Esophagus squamous epithelium (tissue), 4 donors: ENCODE measurements at regions not wholly inside any gene's neighbourhood (a gene's known extent, or its start where the extent isn't known, plus 50 kb on each side); places are given as distances from the start of the nearest gene placed in this dataset.

Experiments
- CTCF ChIP-seq, 6 experiments: fragments of 450-650 bp in 4 of 6; fragments of 200-600 bp in 2 of 6; sonication (generic) in 2 of 6; IDR thresholded peaks; one replicate each; pipeline ENCODE4 v1.5.1; 2016 to 2019; ENCODE audit warnings: antibody characterized with exemption in 6 of 6, mild to moderate bottlenecking in 4 of 6, moderate library complexity in 4 of 6
- POLR2A ChIP-seq, 4 donors: fragments of 450-650 bp; IDR thresholded peaks; one replicate each; pipeline ENCODE4 v1.6.1; 2017; ENCODE audit warnings: antibody characterized with exemption in 4 of 4, mild to moderate bottlenecking in 4 of 4, moderate library complexity in 3 of 4

DNA sequence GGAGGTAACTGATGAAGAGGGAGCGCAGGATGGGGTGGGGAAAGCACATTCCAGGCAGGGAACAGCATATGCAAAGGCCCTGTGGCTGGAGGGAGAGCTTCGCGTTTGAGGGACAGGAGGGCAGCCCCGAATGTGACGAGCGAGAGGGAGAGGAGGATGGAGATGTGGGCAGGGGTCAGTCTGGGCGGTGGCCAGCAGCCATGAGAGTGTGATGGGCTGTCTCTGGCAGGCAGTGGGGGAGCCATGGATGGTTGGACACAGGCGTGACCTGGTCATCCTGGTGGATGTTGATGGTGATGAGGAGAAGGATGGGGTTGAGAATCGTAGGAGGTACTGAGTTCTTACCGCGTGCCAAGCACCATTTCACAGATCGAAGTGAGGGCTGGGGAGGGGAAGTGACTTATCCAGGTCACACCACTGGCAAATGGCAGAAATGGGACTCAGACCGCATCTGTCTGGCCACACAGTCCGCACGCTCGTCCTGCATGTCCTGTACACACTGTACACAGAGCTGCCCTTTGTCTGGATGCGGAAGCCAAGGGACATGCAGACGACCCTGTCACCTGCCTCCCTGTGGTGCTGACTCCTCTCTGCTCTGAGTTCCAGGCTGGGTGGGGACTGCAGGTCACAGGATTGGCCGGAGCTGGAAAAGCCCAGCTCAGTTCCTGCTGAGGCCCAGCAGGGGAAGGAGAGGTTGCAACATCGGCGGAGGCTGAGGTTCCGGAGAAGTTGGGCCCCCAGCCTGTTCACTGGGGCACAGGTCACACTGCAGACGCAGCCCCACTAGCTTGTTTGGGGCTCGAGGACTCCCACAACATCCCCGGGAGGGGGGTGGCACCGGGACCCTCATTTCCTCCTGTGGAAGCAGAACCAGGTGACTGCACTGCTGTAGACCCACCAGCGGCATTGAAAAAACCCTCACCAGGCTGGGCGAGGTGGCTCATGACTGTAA, 165.6 kb upstream of the IER5L start:
- peak in 3 of 6 experiments; percentile 7 to 25 (median 12) for TF ChIP-seq CTCF (IDR thresholded peaks at IDR 0.05)
- TF ChIP-seq POLR2A (IDR thresholded peaks at IDR 0.05), result peak in 1 of 4 donors; percentile 42
